ENCODE measurements at regions not wholly inside any gene's neighbourhood (a gene's known extent, or its start where the extent isn't known, plus 50 kb on each side); places are given as distances from the start of the nearest gene placed in this dataset.
"Not testable (repeated sequence)": the region's sequence is repeated elsewhere in the genome, so short reads cannot be mapped to it uniquely, and the experiment has no call there.

DNA sequence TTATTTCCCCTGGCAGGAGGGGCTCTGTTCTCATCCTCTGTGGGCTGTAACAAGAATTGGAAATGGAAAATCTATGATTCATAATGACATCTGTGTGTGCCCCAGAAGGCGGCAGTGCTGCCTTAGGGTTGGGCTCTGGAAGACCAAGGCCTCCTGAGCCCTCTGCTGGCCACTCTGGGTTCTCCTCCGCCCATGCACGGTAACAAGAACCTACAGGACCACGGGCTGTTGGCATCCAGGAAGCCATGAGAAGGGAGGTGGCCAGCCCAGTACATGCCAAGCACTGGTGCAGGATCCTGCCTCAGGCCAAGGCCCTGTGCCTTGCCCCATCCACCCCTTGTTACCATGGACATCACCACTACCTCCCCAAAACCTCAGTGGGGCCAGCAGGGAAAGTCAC lies 454.2 kb downstream of the TP53TG3F start:
- ATAC-seq, result not testable (repeated sequence)

DNA sequence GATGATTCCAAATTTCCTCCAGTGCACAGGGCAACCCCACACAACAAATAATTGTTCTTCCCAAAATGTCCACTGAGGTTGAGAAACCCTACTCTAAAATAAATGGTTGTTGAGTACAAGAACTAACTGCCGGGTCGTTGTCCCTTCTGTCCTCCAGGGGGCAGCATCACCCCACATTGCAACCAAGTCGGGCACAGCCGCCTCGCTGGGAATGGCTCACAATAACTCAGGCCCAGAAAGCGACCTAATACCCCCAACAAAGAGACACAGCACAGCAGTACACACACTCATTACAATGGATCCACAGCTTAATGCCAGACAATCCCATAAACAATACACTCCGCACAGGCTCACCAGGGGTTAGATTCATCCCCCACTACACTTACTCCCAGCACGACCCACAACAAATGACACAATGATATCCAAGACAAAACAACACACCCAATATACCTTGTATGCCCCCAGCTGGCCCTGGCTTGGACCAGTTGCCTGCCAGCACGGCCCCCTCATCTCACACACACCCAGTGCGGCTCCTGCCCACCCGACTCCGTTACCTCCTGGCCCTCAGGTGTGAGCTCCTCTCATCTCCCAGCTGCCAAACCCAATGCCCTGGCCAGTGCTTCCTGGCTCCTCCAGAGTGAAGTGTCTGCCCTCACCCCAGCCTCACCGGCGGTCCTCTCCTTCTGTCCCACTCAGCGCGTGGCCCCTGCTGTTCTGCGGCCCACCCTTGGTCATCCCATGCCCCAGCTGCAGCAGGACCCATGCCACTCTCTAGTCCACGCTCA lies 461.5 kb downstream of the TP53TG3F start:
- ATAC-seq, result peak; percentile 94

DNA sequence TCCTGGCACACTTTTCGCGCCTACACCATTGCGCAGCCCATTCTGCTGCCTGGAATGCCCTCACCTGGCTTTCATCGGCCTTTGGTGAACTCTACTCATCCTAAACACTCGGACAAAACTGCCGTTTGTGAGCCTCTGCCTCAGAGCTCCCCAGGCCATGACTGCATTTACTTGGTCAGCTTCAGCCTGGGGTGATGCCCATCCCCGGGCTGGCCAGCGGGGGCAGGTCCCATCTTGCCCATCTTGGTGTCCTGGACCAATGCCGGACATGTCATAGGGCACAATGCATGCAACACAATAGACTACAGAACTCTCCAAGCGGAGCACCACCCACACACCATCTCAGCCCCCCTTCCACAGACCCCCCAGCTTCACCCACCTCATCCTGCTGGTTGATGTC lies 463.5 kb downstream of the TP53TG3F start:
- ATAC-seq, result not testable (repeated sequence)

- ATAC-seq, result not testable (repeated sequence)
These were observed 468.6 kb downstream of the TP53TG3F start for GRCh38 chr16:33928026-33928425.

GRCh38 chr16:33932191-33932590 lies 472.8 kb downstream of the TP53TG3F start:
- ATAC-seq, result not testable (repeated sequence)

DNA sequence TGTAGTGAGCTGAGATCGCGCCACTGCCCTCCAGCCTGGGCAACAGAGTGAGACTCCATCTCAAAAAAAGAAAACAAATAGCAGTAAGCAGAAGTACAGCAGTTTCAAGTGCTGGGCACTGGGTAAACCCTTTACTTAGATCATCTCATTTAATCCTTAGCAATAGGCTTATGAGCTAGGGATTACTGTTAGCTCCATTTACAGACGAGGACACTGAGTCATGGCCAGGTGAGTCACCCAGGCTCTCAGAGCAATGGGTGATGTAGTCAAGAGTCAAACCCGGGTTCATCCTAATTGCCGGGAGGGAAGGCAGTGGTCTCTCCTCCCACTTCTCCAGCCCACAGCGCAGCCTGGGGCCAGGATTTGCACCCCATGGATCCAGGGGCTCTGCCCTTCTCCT lies 473.6 kb downstream of the TP53TG3F start:
- not testable (repeated sequence) for ATAC-seq

- not testable (repeated sequence) for ATAC-seq
These were observed 476.4 kb downstream of the TP53TG3F start for GRCh38 chr16:33935766-33936165.

- ATAC-seq, result not testable (repeated sequence)
These were observed 478.7 kb downstream of the TP53TG3F start for GRCh38 chr16:33938097-33938496.

GRCh38 chr16:33961536-33961935 lies 502.1 kb downstream of the TP53TG3F start:
- ATAC-seq, result not testable (repeated sequence)

DNA sequence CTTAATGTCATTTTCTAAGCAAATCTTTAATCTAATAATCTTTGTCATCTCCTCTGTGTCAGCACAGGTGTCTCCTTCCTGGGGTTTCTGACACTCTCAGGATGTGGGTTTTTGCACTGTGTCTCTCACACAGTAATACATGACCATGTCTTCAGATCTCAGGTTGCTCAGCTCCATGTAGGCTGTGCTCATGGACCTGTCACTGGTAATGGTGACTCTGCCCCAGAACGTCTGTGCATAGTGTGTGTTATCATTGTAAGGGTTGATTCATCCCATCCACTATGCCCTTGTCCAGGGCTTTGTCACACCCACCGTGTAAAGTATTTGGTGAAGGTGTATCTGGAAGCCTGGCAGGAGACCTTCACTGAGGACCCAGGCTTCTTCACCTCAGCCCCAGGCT lies 506.1 kb downstream of the TP53TG3F start:
- not testable (repeated sequence) for ATAC-seq

DNA sequence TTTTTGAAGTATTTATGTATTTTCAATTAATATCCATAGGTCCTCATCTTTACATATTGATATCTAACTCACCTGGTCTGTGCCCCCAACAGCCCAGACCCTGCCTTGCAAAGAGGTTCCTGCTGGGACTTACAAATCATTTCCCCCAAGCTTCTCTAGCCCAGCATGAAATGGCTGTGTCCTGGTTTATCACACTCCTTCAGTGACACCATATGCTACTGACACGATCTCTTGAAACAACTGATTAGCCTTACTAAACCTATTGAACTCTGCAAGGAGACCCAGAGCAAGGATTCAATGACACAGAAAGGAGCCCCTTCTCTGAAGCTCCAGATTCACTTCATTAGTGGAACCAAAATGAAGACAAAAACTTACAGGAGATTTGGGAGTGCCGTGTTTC lies 507.4 kb downstream of the TP53TG3F start:
- not testable (repeated sequence) for ATAC-seq

- ATAC-seq, result peak; percentile 63
These were observed 515.1 kb downstream of the TP53TG3F start for GRCh38 chr16:33974557-33974956.

- not testable (repeated sequence) for ATAC-seq
These were observed 516.3 kb downstream of the TP53TG3F start for GRCh38 chr16:33975744-33976143.

GRCh38 chr16:33976521-33976920 lies 517.1 kb downstream of the TP53TG3F start:
- not testable (repeated sequence) for ATAC-seq

- ATAC-seq, result not testable (repeated sequence)
These were observed 519.4 kb downstream of the TP53TG3F start for GRCh38 chr16:33978784-33979183.

DNA sequence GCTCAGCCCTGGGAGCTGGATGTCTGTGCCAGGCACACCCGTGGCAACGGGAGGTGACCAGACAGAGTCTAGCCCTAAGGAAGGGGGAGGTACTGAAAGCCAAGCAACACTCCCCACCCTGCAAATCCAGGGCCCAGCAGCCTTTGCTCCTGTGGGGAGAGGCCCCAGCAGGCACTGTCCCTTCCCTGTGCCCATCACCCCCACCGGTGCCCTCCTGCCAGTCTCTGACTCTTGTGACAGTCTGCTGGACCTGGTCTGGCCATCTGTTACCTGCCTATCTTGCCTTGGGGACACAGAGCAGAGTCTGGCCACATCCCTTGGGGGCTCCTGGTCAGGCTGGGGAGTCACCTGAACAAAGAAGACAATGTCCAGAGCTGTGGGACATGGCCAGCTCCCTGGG lies 520.2 kb downstream of the TP53TG3F start:
- ATAC-seq, result not testable (repeated sequence)

DNA sequence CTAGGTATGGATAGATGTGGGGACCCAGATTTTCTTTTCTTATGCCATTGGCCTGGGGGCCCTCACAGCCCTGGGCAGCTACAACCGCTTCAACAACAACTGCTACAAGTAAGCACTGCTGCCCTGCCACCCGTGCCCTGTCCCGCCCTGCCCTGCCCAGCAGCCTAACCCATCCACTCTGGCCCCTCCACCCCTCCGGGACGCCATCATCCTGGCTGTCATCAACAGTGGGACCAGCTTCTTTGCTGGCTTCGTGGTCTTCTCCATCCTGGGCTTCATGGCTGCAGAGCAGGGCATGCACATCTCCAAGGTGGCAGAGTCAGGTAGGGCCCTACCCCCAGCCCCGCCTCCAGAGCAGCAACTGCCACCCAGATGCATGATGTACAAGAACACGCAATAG lies 521.3 kb downstream of the TP53TG3F start:
- not testable (repeated sequence) for ATAC-seq

- not testable (repeated sequence) for ATAC-seq
These were observed 525.0 kb downstream of the TP53TG3F start for GRCh38 chr16:33984428-33984827.

- ATAC-seq, result not testable (repeated sequence)
These were observed 527.1 kb downstream of the TP53TG3F start for GRCh38 chr16:33986521-33986920.

DNA sequence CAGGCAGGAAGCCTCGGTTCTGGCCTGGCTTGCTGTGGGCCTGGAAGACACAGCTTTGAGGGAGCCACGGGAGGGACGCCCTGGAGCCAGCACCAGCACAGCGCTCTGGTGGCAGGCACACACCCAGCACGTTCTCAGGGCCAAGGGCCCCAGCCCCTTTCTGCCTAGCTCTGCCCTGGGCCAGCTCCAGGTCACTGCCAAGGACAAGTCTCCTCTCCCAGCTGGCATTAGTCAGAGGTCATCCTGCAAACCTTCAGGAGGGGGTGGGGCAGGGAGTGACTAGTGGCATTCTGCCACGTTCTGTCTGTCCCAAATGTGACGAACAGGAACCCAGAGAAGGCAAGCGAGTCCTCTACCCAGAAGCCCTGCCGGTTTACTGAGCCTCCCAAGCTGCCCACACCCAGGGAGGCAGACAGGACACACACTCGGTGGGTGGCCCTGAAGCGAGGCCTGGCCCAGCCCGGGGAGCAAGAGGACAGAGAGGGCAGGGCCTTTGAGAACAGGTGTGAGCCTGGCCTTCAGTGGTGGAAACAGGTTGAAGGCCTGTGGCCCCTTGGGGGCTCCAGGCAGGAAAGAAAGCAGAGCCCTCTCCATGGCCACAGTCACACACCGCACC lies 528.0 kb downstream of the TP53TG3F start:
- ATAC-seq, result not testable (repeated sequence)

GRCh38 chr16:33988012-33988411 lies 528.6 kb downstream of the TP53TG3F start:
- not testable (repeated sequence) for ATAC-seq

DNA sequence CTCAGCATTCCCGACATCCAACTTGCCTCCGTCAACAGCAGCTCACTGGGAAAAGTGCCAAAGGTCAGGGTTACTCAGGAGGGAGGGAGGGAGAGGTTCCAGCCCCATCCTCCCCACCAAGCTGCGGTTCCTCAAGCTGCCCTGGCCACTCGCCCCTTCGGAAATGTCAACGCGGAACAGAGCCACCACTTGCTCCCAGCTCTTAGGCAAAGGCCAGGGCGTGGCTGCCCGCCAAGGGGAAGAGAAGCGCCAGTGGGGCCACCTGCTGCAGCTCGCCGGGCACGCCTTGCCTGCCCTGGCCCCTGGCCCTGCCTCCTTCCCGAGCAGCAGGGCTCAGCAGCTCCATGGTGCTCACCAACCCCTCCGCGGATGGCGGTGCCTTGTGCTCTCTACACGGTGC lies 531.1 kb downstream of the TP53TG3F start:
- ATAC-seq, result not testable (repeated sequence)

DNA sequence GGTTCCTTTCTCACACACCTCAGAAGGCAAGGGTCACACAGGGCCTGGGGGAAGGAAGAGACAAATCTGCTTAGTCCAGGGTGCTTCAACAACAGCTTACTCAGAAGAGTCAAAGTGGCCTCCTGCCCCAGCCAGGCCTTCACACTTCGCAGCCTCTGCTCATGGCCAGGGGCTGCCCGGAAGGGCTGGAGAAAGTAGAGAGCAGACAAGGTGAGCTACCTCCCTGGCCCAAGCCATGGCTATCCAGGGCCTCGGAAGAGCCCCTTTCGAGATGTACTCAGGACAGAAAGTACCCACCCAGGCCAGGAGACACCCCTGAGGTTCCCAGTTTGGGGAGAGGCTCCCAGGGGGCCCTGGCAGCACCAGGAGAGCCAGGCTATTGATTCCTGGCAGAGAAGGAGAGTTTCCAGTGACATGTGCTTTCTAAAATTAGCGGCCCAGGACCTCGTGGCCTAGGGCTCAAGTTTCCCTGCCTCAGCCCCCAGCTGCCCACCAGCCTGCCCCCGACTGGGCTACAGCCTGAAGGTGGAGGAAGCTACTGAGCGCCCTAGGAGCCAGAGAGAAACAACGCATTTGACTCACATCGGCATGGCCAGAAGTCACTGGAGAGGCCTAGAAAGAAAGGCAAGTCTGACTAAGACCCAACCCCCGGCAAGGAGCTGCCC lies 533.2 kb downstream of the TP53TG3F start:
- not testable (repeated sequence) for ATAC-seq

DNA sequence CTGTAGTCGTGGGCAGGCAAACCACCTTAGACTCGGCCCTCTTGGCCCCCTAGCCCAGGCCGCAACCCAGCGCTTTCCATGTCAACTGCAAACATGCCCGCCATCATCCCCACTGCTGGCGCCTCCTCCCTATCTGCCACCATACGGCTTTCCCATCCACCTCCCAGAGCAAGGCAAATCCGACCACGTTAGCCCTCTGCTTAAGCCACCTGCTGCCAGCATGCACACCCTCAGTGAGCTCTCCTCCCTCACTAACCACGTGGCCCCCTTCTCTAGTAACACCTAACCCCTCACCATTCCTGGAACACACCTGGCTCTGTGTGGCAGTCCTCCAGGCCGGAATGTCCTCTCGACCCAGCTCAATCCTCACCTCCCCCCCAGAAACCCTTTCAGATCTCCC lies 534.8 kb downstream of the TP53TG3F start:
- ATAC-seq, result not testable (repeated sequence)
